HCT116 (cell line): ENCODE measurements at regions not wholly inside any gene's neighbourhood (a gene's known extent, or its start where the extent isn't known, plus 50 kb on each side); places are given as distances from the start of the nearest gene placed in this dataset.

Source experiments
- ATAC-seq: fragments of 200-7000 bp; cut with Tn5 transposase; 2 replicates; pipeline ENCODE4 v1.9.1; 2020; ENCODE audit warnings: mild to moderate bottlenecking, moderate library complexity
- BruUV-seq: library from RNA; stranded (reverse); fragments of 400-500 nt; replicated peaks from 2 replicates; lab custom pipeline; 2021; lab: Mats Ljungman, UMichigan
- CTCF ChIA-PET: fragments of 300-600 bp; sonication (Branson Sonifier 250); formaldehyde crosslinking; loops from one replicate; lab custom pipeline; 2021; ENCODE audit warnings: antibody characterized with exemption; lab: Charles Lee
- POLR2A ChIA-PET: fragments of 300-600, 350-600 bp; sonication (Branson Sonifier 250); formaldehyde crosslinking; loops from one replicate; lab custom pipeline; 2021; ENCODE audit warnings: antibody characterized with exemption; lab: Charles Lee
- RAD21 ChIA-PET, 2 experiments: fragments of 300-600 bp; sonication (Branson Sonifier 250); formaldehyde crosslinking; loops; one replicate each; lab custom pipeline; 2023; ENCODE audit warnings: low total read pairs in 2 of 2; ENCODE audit not compliant: uncharacterized antibody in 2 of 2, unreplicated experiment in 2 of 2, low non-redundant PET in 1 of 2; lab: Charles Lee
- DNase-seq: peaks from one replicate; pipeline ENCODE4 v3.0.0-alpha.2; 2010; ENCODE audit warnings: low read depth, low spot score
- H2AFZ ChIP-seq: fragments of 200-600 bp; shearing (Covaris generic), sonication (generic); 2 replicates; pipeline ENCODE4 v1.6.1; 2017; ENCODE audit warnings: low read depth, mixed run types, mixed read lengths, antibody characterized with exemption, low read length; ENCODE audit not compliant: poor library complexity, severe bottlenecking
- H3K27ac ChIP-seq: 2 replicates; pipeline ENCODE4 v1.5.1; 2012; ENCODE audit warnings: low read depth, low read length
- H3K27me3 ChIP-seq: fragments of 200-600 bp; sonication (generic); 2 replicates; pipeline ENCODE4 v1.6.1; 2016; ENCODE audit warnings: mixed run types, low read length, mixed read lengths; ENCODE audit not compliant: insufficient read depth
- H3K36me3 ChIP-seq, 2 experiments: fragments of 200-500 bp in 1 of 2; fragments of 200-600 bp in 1 of 2; sonication (Bioruptor generic) in 1 of 2; sonication (generic) in 1 of 2; 2 replicates each; pipeline versions ENCODE4 v1.5.1 to v1.6.1; 2014 to 2016; ENCODE audit warnings: low read length in 2 of 2, inconsistent platforms in 1 of 2, mixed read lengths in 1 of 2, mixed run types in 1 of 2; ENCODE audit not compliant: insufficient read depth in 2 of 2, control insufficient read depth in 1 of 2
- H3K4me1 ChIP-seq, 2 experiments: fragments of 200-600 bp in 1 of 2; sonication (generic) in 1 of 2; 2 replicates each; pipeline versions ENCODE4 v1.5.1 to v1.6.1; 2012 to 2017; ENCODE audit warnings: low read length in 2 of 2, inconsistent platforms in 1 of 2, mild to moderate bottlenecking in 1 of 2, mixed read lengths in 1 of 2, mixed run types in 1 of 2, moderate library complexity in 1 of 2; ENCODE audit not compliant: insufficient read depth in 2 of 2, control insufficient read depth in 1 of 2
- H3K4me2 ChIP-seq: fragments of 200-600 bp; sonication (generic); 2 replicates; pipeline ENCODE4 v1.6.1; 2017; ENCODE audit warnings: mixed run types, low read length, mixed read lengths
- H3K4me3 ChIP-seq, 2 experiments: fragments of 200-600 bp in 1 of 2; sonication (generic) in 1 of 2; replicated peaks in 1 of 2; 2 replicates each; pipeline ENCODE4 v1.5.1; 2011 to 2016; ENCODE audit warnings: low read length in 2 of 2, control low read depth in 1 of 2, low read depth in 1 of 2, mild to moderate bottlenecking in 1 of 2, mixed read lengths in 1 of 2, mixed run types in 1 of 2
- H3K79me2 ChIP-seq: fragments of 200-600 bp; sonication (generic); 2 replicates; pipeline ENCODE4 v1.6.1; 2017; ENCODE audit warnings: mild to moderate bottlenecking, mixed run types, low read length, moderate library complexity, mixed read lengths; ENCODE audit not compliant: insufficient read depth
- H3K9ac ChIP-seq: fragments of 200-600 bp; sonication (generic); 2 replicates; pipeline ENCODE4 v1.6.1; 2016; ENCODE audit warnings: low read length, mixed read lengths
- H3K9me2 ChIP-seq: fragments of 200-600 bp; sonication (generic), shearing (Covaris generic); 2 replicates; pipeline ENCODE4 v1.6.1; 2017; ENCODE audit warnings: mixed run types, mild to moderate bottlenecking, moderate library complexity; ENCODE audit not compliant: insufficient read depth
- H3K9me3 ChIP-seq, 2 experiments: fragments of 200-500 bp in 1 of 2; fragments of 200-600 bp in 1 of 2; sonication (Bioruptor generic) in 1 of 2; sonication (generic) in 1 of 2; 2 replicates each; pipeline ENCODE4 v1.6.1; 2014 to 2017; ENCODE audit warnings: low read length in 2 of 2, mixed read lengths in 2 of 2, inconsistent platforms in 1 of 2, low read depth in 1 of 2, mild to moderate bottlenecking in 1 of 2, mixed run types in 1 of 2, moderate library complexity in 1 of 2; ENCODE audit not compliant: control insufficient read depth in 1 of 2, insufficient read depth in 1 of 2
- H4K20me1 ChIP-seq: fragments of 200-600 bp; sonication (generic), shearing (Covaris generic); 2 replicates; pipeline ENCODE4 v1.6.1; 2017; ENCODE audit warnings: mixed run types, mild to moderate bottlenecking, moderate library complexity; ENCODE audit not compliant: insufficient read depth
- CBX3 ChIP-seq: IDR thresholded peaks from 2 replicates; pipeline ENCODE4 v1.6.1; 2012; ENCODE audit warnings: low read depth
- CEBPB ChIP-seq: IDR thresholded peaks from 2 replicates; pipeline ENCODE4 v1.6.1; 2012; ENCODE audit warnings: low read depth
- EGR1 ChIP-seq: IDR thresholded peaks from 2 replicates; pipeline ENCODE4 v1.6.1; 2012; ENCODE audit warnings: low read depth
- FOSL1 ChIP-seq: IDR thresholded peaks from 2 replicates; pipeline ENCODE4 v1.6.1; 2012; ENCODE audit warnings: low read depth
- JUND ChIP-seq: IDR thresholded peaks from 2 replicates; pipeline ENCODE4 v1.6.1; 2012
- RAD21 ChIP-seq: IDR thresholded peaks from 2 replicates; pipeline ENCODE4 v1.6.1; 2012; ENCODE audit warnings: low read depth, mild to moderate bottlenecking
- SP1 ChIP-seq: IDR thresholded peaks from 2 replicates; pipeline ENCODE4 v1.6.1; 2012; ENCODE audit warnings: low read depth
- SRF ChIP-seq: IDR thresholded peaks from 2 replicates; pipeline ENCODE4 v1.6.1; 2012; ENCODE audit warnings: low read depth
- YY1 ChIP-seq: IDR thresholded peaks from 2 replicates; pipeline ENCODE4 v1.6.1; 2011; ENCODE audit warnings: low read length, low read depth, moderate library complexity, mild to moderate bottlenecking; ENCODE audit not compliant: insufficient replicate concordance; ENCODE audit errors: extremely low read depth
- intact Hi-C: fragments of 100-400 bp; cut with micrococcal nuclease; formaldehyde crosslinking; loops from 2 replicates; pipeline ENCODE4 v1.10.0; 2022
- TF ChIP-seq, protein P1 (sequence below), 3 experiments: fragments of 200-600 bp in 1 of 3; sonication (generic) in 1 of 3; IDR thresholded peaks in 2 of 3; conservative IDR thresholded peaks in 1 of 3; 2 replicates each; pipeline ENCODE4 v1.5.1; 2012 to 2017; ENCODE audit warnings: low read depth in 2 of 3, low read length in 2 of 3, antibody characterized with exemption in 1 of 3, borderline replicate concordance in 1 of 3, control low read depth in 1 of 3, mild to moderate bottlenecking in 1 of 3, mixed read lengths in 1 of 3, mixed run types in 1 of 3, moderate library complexity in 1 of 3; ENCODE audit not compliant: insufficient read depth in 1 of 3

DNA sequence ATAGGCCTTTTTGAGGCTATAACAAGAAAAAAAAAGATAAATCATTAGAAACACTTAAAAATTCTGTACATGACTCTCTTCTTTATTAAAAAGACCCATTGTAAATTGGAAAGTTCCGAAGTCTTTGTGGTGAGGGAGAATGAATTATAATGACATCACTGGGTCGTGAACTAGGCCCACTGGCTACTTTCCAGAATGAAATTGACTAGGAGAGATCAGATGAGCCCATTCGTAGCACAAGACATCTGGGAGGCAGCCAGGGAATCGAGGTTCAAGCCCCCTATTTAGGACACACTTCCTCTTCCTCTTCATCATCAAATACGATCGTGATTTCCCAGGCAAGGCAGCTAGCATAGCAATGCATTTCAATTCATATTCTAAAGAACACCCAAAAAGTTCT lies 889.8 kb upstream of the NR2F2 start:
- Histone ChIP-seq H4K20me1 (no peaks in the 10 kb centered on the region; the same call in 1 of the 2 replicates), H3K36me3 (no peaks in the 10 kb centered on the region), H3K9me3 (no peaks in the 10 kb centered on the region), H3K27ac (no peak overlapping the region), H3K9me2 (no peaks in the 10 kb centered on the region), H3K4me1 (no peaks in the 10 kb centered on the region), H3K4me3 (no peak overlapping the region), H3K9ac (no peak overlapping the region), H3K27me3 (no peaks in the 10 kb centered on the region), H3K4me2 (no peak overlapping the region), H3K79me2 (no peaks in the 10 kb centered on the region), H2AFZ (no peak overlapping the region)
- POLR2A ChIA-PET: no interaction called here
- DNase-seq: no peak
- no peak for TF ChIP-seq FOSL1
- no peak for TF ChIP-seq SRF
- TF ChIP-seq EGR1: no peak
- no peak for TF ChIP-seq SP1
- TF ChIP-seq, protein P1, sequence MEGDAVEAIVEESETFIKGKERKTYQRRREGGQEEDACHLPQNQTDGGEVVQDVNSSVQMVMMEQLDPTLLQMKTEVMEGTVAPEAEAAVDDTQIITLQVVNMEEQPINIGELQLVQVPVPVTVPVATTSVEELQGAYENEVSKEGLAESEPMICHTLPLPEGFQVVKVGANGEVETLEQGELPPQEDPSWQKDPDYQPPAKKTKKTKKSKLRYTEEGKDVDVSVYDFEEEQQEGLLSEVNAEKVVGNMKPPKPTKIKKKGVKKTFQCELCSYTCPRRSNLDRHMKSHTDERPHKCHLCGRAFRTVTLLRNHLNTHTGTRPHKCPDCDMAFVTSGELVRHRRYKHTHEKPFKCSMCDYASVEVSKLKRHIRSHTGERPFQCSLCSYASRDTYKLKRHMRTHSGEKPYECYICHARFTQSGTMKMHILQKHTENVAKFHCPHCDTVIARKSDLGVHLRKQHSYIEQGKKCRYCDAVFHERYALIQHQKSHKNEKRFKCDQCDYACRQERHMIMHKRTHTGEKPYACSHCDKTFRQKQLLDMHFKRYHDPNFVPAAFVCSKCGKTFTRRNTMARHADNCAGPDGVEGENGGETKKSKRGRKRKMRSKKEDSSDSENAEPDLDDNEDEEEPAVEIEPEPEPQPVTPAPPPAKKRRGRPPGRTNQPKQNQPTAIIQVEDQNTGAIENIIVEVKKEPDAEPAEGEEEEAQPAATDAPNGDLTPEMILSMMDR (IDR thresholded peaks at IDR 0.05 in 2 of 3, conservative IDR thresholded peaks at IDR 0.05 in 1 of 3; ENCODE audit: borderline replicate concordance in 1 of 3, insufficient read depth in 1 of 3, low read depth in 2 of 3, low read length in 2 of 3): no peak
- TF ChIP-seq JUND: no peak
- no peak for TF ChIP-seq CEBPB
- no peak for TF ChIP-seq RAD21
- no peak for TF ChIP-seq YY1
- TF ChIP-seq CBX3: no peak
- no TSS peak for BruUV-seq
- CTCF ChIA-PET: no interaction called here
- intact Hi-C loops: no loop called here
- ATAC-seq: no peak
- RAD21 ChIA-PET: no interaction called here
